ENCODE measurements at regions not wholly inside any gene's neighbourhood (a gene's known extent, or its start where the extent isn't known, plus 50 kb on each side); places are given as distances from the start of the nearest gene placed in this dataset.

GRCh38 chr12:124489915-124490583, 77.4 kb downstream of the NCOR2 start:
- no peak overlapping the region for H3K4me3 ChIP-seq (ENCODE audit: low read depth, low read length)
- no peak for DNase-seq (ENCODE audit: low read depth, low spot score)
- TF ChIP-seq, protein P1, sequence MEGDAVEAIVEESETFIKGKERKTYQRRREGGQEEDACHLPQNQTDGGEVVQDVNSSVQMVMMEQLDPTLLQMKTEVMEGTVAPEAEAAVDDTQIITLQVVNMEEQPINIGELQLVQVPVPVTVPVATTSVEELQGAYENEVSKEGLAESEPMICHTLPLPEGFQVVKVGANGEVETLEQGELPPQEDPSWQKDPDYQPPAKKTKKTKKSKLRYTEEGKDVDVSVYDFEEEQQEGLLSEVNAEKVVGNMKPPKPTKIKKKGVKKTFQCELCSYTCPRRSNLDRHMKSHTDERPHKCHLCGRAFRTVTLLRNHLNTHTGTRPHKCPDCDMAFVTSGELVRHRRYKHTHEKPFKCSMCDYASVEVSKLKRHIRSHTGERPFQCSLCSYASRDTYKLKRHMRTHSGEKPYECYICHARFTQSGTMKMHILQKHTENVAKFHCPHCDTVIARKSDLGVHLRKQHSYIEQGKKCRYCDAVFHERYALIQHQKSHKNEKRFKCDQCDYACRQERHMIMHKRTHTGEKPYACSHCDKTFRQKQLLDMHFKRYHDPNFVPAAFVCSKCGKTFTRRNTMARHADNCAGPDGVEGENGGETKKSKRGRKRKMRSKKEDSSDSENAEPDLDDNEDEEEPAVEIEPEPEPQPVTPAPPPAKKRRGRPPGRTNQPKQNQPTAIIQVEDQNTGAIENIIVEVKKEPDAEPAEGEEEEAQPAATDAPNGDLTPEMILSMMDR (IDR thresholded peaks at IDR 0.05; ENCODE audit: low read depth, low read length) = no peak
- in situ Hi-C loops (cut with HindIII; ENCODE audit: low sequenced_read_pairs) = no loop called here

- H3K4me3 ChIP-seq (ENCODE audit: low read depth, low read length) = no peak overlapping the region
- TF ChIP-seq, protein P1 (IDR thresholded peaks at IDR 0.05; ENCODE audit: low read depth, low read length) = no peak
- in situ Hi-C loops (cut with HindIII; ENCODE audit: low sequenced_read_pairs) = no loop called here
- DNase-seq (ENCODE audit: low read depth, low spot score) = no peak
Measured at GRCh38 chr12:124489220-124489619, 78.2 kb downstream of the NCOR2 start.

DNA sequence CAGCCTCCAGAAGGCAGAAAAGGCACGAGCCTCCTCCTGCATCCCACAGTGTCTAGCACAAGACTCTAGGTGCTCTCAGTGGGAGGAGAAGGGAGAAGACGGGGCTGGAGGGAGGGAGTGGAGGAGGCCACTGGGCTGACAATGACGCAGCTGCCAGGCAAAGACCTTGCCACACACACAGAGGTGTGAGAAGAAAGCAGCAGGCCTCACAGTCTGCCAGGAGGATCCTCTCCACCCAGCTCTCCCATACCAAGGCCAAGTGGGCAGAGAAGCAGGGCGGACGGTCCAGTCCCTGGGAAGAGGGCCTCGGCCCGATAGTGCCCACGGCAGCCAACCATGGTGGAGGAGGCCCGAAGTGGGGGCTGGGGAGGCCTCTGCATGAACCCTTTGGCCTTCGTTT, 78.9 kb downstream of the NCOR2 start:
- no peak for DNase-seq (ENCODE audit: low read depth, low spot score)
- H3K4me3 ChIP-seq (ENCODE audit: low read depth, low read length) = no peak overlapping the region
- TF ChIP-seq, protein P1 (IDR thresholded peaks at IDR 0.05; ENCODE audit: low read depth, low read length) = no peak
- in situ Hi-C loops (cut with HindIII; ENCODE audit: low sequenced_read_pairs) = no loop called here

GRCh38 chr12:124487834-124488165, 79.6 kb downstream of the NCOR2 start:
- no peak for DNase-seq (ENCODE audit: low read depth, low spot score)
- H3K4me3 ChIP-seq (ENCODE audit: low read depth, low read length) = no peak overlapping the region
- TF ChIP-seq, protein P1 (IDR thresholded peaks at IDR 0.05; ENCODE audit: low read depth, low read length) = no peak
- in situ Hi-C loops (cut with HindIII; ENCODE audit: low sequenced_read_pairs) = no loop called here

- TF ChIP-seq, protein P1 (IDR thresholded peaks at IDR 0.05; ENCODE audit: low read depth, low read length) = no peak
- in situ Hi-C loops (cut with HindIII; ENCODE audit: low sequenced_read_pairs) = no loop called here
- H3K4me3 ChIP-seq (ENCODE audit: low read depth, low read length) = no peak overlapping the region
- no peak for DNase-seq (ENCODE audit: low read depth, low spot score)
Measured at GRCh38 chr12:124487066-124487833, 80.2 kb downstream of the NCOR2 start.

DNA sequence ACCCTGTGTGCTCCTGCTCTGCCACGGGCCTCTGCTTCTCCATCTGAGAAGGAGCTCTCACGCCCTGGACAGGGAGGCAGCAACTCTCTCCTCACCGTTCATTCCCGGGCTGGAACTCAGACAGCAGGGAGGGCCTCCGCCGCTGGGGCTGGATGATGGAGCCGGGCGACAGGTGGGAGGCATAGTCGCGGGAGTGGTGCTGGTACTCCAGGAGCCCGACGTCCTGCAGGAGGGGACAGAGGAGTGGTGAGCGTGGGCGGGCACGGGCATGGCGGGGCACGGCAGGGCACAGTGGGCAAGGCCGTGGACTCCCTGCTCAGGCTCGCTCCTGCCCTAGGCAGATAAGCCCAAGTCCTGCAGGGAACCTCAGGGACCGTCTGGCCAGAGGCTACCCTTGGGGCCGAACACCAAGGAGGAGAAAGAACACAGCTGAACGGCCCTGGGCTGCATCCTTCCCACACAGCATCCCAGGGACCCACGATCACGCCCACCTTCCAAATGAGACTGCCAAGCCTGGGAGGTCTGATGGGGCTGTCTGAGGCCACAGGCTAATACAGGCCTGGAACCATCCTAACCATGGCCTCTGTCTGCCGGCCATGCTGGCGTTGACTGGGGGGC, 81.0 kb downstream of the NCOR2 start:
- TF ChIP-seq, protein P1 (IDR thresholded peaks at IDR 0.05; ENCODE audit: low read depth, low read length) = no peak
- H3K4me3 ChIP-seq (ENCODE audit: low read depth, low read length) = no peak overlapping the region
- in situ Hi-C loops (cut with HindIII; ENCODE audit: low sequenced_read_pairs) = no loop called here

More for the DNA sequence above, 81.0 kb downstream of the NCOR2 start:
- DNase-seq (ENCODE audit: low read depth, low spot score) = no peak
